Activated CD8-positive, alpha-beta T cell treated with anti-CD3 and anti-CD28 coated beads, Interleukin-2, amount 10 ng/mL, durations not matched to agents 7 days and 5 days (primary cell): ENCODE measurements at regions not wholly inside any gene's neighbourhood (a gene's known extent, or its start where the extent isn't known, plus 50 kb on each side); places are given as distances from the start of the nearest gene placed in this dataset.

Experiments used
- ATAC-seq: fragments of 150-1000 bp; cut with Tn5 transposase; one replicate; pipeline ENCODE4 v1.10.0; 2021; ENCODE audit warnings: moderate library complexity
- CTCF ChIA-PET: fragments of 350-600 bp; sonication (Branson Sonifier 250); formaldehyde crosslinking; loops from one replicate; lab custom pipeline; 2021; ENCODE audit warnings: antibody characterized with exemption; lab: Charles Lee
- POLR2A ChIA-PET: fragments of 350-600 bp; sonication (Branson Sonifier 250); formaldehyde crosslinking; loops from one replicate; lab custom pipeline; 2021; ENCODE audit warnings: antibody characterized with exemption; lab: Charles Lee
- DNase-seq: peaks from one replicate; pipeline ENCODE4 v3.0.0-alpha.2; 2020
- H3K27ac Mint-ChIP-seq: one replicate; pipeline ENCODE4 v1.8.0; 2021; ENCODE audit warnings: mild to moderate bottlenecking, mixed read lengths
- H3K27me3 Mint-ChIP-seq: one replicate; pipeline ENCODE4 v1.8.0; 2021; ENCODE audit warnings: low read depth, mixed read lengths
- H3K36me3 Mint-ChIP-seq: one replicate; pipeline ENCODE4 v1.8.0; 2021; ENCODE audit warnings: low read depth, mixed read lengths
- H3K4me1 Mint-ChIP-seq: one replicate; pipeline ENCODE4 v1.8.0; 2021; ENCODE audit warnings: low read depth, mixed read lengths
- H3K4me3 Mint-ChIP-seq: one replicate; pipeline ENCODE4 v1.8.0; 2021; ENCODE audit warnings: mild to moderate bottlenecking, mixed read lengths
- H3K9me3 Mint-ChIP-seq: one replicate; pipeline ENCODE4 v1.8.0; 2022; ENCODE audit warnings: mixed read lengths; ENCODE audit not compliant: insufficient read depth

GRCh38 chrX:120774606-120775005, 101.1 kb downstream of the CT47B1 start:
- DNase-seq: no peak
- Mint-ChIP-seq H3K9me3 (no peaks in the 10 kb centered on the region), H3K4me1 (no peaks in the 10 kb centered on the region), H3K36me3 (no peaks in the 10 kb centered on the region), H3K4me3 (no peak overlapping the region), H3K27ac (no peak overlapping the region), H3K27me3 (no peaks in the 10 kb centered on the region)
- POLR2A ChIA-PET: no interaction called here
- CTCF ChIA-PET: interaction anchor here (1.3 kb wide), 1 partner anchor 16 kb away, joined by 4 read pairs; no protein-coding TSS in a partner anchor
- ATAC-seq: no peak

- DNase-seq: no peak
- ChIA-PET POLR2A (no interaction called here), CTCF (interaction anchor here (1.3 kb wide), 1 partner anchor 16 kb away, joined by 4 read pairs; no protein-coding TSS in a partner anchor)
- no peak overlapping the region for H3K4me3 Mint-ChIP-seq
- no peaks in the 10 kb centered on the region for H3K36me3 Mint-ChIP-seq
- H3K27ac Mint-ChIP-seq: no peak overlapping the region
- H3K4me1 Mint-ChIP-seq: no peaks in the 10 kb centered on the region
- no peak for ATAC-seq
- no peaks in the 10 kb centered on the region for H3K9me3 Mint-ChIP-seq
- H3K27me3 Mint-ChIP-seq: no peaks in the 10 kb centered on the region
Measured at GRCh38 chrX:120773801-120774200, 101.9 kb downstream of the CT47B1 start.

- ChIA-PET CTCF (interaction anchor here (0.7 to 1.8 kb wide), 8 partner anchors 8 to 271 kb away, joined by 3 to 4 read pairs (median 3); no protein-coding TSS in a partner anchor), POLR2A (no interaction called here)
- no peak overlapping the region for H3K4me3 Mint-ChIP-seq
- ATAC-seq (no peak), DNase-seq (peak; percentile 28)
- H3K27me3 Mint-ChIP-seq: no peaks in the 10 kb centered on the region
- no peaks in the 10 kb centered on the region for H3K36me3 Mint-ChIP-seq
- no peaks in the 10 kb centered on the region for H3K4me1 Mint-ChIP-seq
- H3K9me3 Mint-ChIP-seq: no peaks in the 10 kb centered on the region
- H3K27ac Mint-ChIP-seq: no peak overlapping the region
Measured at GRCh38 chrX:120769576-120770341, 105.9 kb downstream of the CT47B1 start.

- ChIA-PET POLR2A (no interaction called here), CTCF (interaction anchor here (0.6 to 1.3 kb wide), 3 partner anchors 202 to 270 kb away, joined by 3 read pairs; no protein-coding TSS in a partner anchor)
- DNase-seq (no peak), ATAC-seq (no peak)
- no peaks in the 10 kb centered on the region for H3K36me3 Mint-ChIP-seq
- H3K4me1 Mint-ChIP-seq: no peaks in the 10 kb centered on the region
- no peaks in the 10 kb centered on the region for H3K9me3 Mint-ChIP-seq
- H3K27ac Mint-ChIP-seq: no peak overlapping the region
- no peaks in the 10 kb centered on the region for H3K27me3 Mint-ChIP-seq
- H3K4me3 Mint-ChIP-seq: no peak overlapping the region
Measured at GRCh38 chrX:120768681-120769080, 107.0 kb downstream of the CT47B1 start.

- Mint-ChIP-seq H3K36me3 (no peaks in the 10 kb centered on the region), H3K27me3 (no peaks in the 10 kb centered on the region), H3K27ac (no peak overlapping the region), H3K4me3 (no peak overlapping the region), H3K9me3 (no peaks in the 10 kb centered on the region), H3K4me1 (no peaks in the 10 kb centered on the region)
- DNase-seq (no peak), ATAC-seq (no peak)
- CTCF ChIA-PET: interaction anchor here (0.6 kb wide), 1 partner anchor 202 kb away, joined by 3 read pairs; no protein-coding TSS in a partner anchor
- POLR2A ChIA-PET: no interaction called here
Measured at GRCh38 chrX:120768254-120768653, 107.4 kb downstream of the CT47B1 start.

DNA sequence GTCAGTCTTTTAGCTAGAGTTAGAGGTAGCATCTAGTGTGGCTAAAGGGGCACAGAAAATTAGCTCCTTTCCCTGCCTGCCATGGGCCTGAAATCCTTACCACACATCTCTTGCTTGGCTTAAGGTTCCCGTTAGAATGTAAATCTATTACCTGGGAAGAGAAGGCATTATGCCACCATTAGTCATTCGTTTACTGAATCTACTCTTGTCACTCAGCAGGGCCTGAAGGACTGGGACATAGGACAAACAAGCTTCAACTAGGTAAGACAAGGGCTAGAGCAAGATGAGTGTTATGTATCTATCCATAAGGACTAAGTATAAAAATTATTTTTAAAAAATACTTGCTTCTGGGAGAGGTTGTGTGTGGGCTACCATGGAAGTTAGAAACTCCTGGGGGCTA, 112.4 kb downstream of the CT47B1 start:
- Mint-ChIP-seq H3K36me3 (no peaks in the 10 kb centered on the region), H3K4me1 (peaks cover 5% of the 10 kb centered on the region), H3K9me3 (no peaks in the 10 kb centered on the region), H3K27ac (no peak overlapping the region), H3K4me3 (no peak overlapping the region), H3K27me3 (no peaks in the 10 kb centered on the region)
- POLR2A ChIA-PET: no interaction called here
- DNase-seq: no peak
- CTCF ChIA-PET: interaction anchor here (0.9 kb wide), 1 partner anchor 11 kb away, joined by 3 read pairs; no protein-coding TSS in a partner anchor
- ATAC-seq: no peak

DNA sequence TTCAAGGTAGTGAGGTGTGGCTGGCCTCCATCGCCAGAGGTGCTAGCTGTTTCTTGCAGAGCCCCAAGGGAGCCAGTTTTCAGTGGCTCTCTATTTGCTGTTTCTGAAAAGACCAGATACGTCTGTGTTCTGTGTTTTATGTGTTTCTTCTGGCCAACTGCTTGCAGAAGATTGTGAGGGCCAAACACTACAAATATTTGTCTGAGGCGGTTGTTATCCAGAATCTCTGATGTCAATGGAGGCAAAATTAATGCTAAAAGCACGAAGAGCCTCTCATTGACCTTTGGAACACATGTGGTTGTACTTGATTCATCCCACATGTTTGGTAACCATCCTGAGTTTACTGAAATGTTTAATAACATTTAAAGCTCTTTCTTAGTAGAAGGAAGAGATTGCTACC, 113.9 kb downstream of the CT47B1 start:
- H3K27me3 Mint-ChIP-seq: no peaks in the 10 kb centered on the region
- no peaks in the 10 kb centered on the region for H3K9me3 Mint-ChIP-seq
- H3K27ac Mint-ChIP-seq: no peak overlapping the region
- ChIA-PET POLR2A (interaction anchor here (0.6 kb wide), 1 partner anchor 117 kb away, joined by 3 read pairs; no protein-coding TSS in a partner anchor), CTCF (interaction anchor here (1.1 kb wide), 1 partner anchor 8 kb away, joined by 4 read pairs; no protein-coding TSS in a partner anchor)
- no peak for DNase-seq
- H3K36me3 Mint-ChIP-seq: no peaks in the 10 kb centered on the region
- no peak for ATAC-seq
- H3K4me1 Mint-ChIP-seq: peaks cover 5% of the 10 kb centered on the region
- no peak overlapping the region for H3K4me3 Mint-ChIP-seq

DNA sequence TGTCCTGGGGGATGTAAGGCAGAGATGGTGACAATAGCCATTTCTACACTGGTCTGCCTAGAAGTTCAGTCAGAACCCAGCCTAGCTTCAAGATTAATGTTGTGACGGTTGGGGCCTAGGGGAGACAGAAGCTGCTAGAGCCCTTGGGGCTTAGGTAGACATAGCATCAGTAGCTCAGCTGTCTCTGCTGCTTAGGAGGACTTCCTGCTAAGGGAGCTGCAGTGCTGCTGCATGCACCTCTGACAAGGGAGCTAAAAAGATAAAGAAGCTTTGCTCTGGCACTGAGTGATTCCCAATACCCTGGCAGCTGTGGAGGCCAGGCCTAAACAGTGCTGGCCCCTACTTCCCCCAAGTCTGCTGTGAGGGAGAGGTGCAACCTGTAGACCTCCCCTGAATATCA, 116.0 kb downstream of the CT47B1 start:
- CTCF ChIA-PET: interaction anchor here (0.9 kb wide), 1 partner anchor 10 kb away, joined by 3 read pairs; no protein-coding TSS in a partner anchor
- DNase-seq (no peak), ATAC-seq (no peak)
- Mint-ChIP-seq H3K4me1 (peaks cover 12% of the 10 kb centered on the region), H3K4me3 (no peak overlapping the region), H3K27me3 (no peaks in the 10 kb centered on the region), H3K9me3 (no peaks in the 10 kb centered on the region), H3K27ac (no peak overlapping the region), H3K36me3 (no peaks in the 10 kb centered on the region)
- POLR2A ChIA-PET: no interaction called here

DNA sequence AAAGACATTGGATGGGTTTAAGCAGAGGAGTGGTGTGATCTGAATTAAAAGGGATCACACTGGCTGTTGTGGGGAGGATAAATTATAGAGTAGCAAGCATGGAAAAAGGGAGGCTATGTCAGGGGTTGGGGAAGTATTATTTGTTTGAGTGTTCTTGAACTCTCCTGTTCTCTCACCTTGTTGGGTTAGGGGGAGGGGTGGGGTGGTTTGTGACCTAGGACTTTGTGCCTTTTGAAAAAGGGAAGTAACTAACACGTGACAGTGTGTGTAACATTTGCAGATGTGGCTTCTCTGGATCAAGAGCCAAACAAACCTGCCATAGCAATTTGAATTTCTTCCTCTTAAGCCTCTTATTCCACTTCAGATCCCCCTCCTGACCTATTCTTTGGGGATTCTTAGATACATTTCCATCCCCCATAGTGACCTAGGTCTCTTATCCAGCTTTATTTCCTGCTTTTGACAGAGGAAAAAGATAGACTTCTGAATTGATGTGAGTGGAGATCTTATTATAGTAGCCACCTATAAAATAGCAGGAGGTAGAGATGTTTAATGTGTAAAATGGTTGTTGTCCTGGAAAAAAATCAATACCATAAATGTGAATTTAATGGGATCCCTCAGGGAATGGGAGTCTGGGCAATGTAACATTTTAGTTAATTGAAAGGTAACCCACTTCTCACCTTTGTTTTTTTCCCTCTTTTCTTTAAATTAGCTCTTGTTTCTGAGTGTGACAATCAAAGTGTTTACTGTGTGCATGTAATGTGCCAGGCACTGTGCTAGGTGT, 120.4 kb downstream of the CT47B1 start:
- POLR2A ChIA-PET: no interaction called here
- no peak for ATAC-seq
- H3K27me3 Mint-ChIP-seq: no peaks in the 10 kb centered on the region
- CTCF ChIA-PET: interaction anchor here (0.6 kb wide), 1 partner anchor 241 kb away, joined by 4 read pairs; no protein-coding TSS in a partner anchor
- peak; percentile 29 for DNase-seq
- no peak overlapping the region for H3K4me3 Mint-ChIP-seq
- H3K27ac Mint-ChIP-seq: peak overlapping the region; percentile 39
- H3K36me3 Mint-ChIP-seq: no peaks in the 10 kb centered on the region
- peaks cover 37% of the 10 kb centered on the region for H3K4me1 Mint-ChIP-seq
- no peaks in the 10 kb centered on the region for H3K9me3 Mint-ChIP-seq

- DNase-seq (no peak), ATAC-seq (no peak)
- H3K4me3 Mint-ChIP-seq: no peak overlapping the region
- H3K27ac Mint-ChIP-seq: no peak overlapping the region
- no peaks in the 10 kb centered on the region for H3K36me3 Mint-ChIP-seq
- H3K27me3 Mint-ChIP-seq: no peaks in the 10 kb centered on the region
- peaks cover 44% of the 10 kb centered on the region for H3K4me1 Mint-ChIP-seq
- CTCF ChIA-PET: interaction anchor here (0.8 to 1.4 kb wide), 3 partner anchors 16 to 268 kb away, joined by 3 to 4 read pairs (median 3); no protein-coding TSS in a partner anchor
- POLR2A ChIA-PET: no interaction called here
- H3K9me3 Mint-ChIP-seq: no peaks in the 10 kb centered on the region
Measured at GRCh38 chrX:120753413-120754251, 122.0 kb downstream of the CT47B1 start.
